SK-N-MC (cell line): ENCODE measurements at regions not wholly inside any gene's neighbourhood (a gene's known extent, or its start where the extent isn't known, plus 50 kb on each side); places are given as distances from the start of the nearest gene placed in this dataset.

Experiments
- EZH2 ChIP-seq: fragments of 200-600 bp; sonication (generic); IDR thresholded peaks from one replicate; pipeline ENCODE4 v1.6.1; 2017; ENCODE audit warnings: antibody characterized with exemption
- POLR2AphosphoS5 ChIP-seq: IDR thresholded peaks from 2 replicates; pipeline ENCODE4 v1.6.1; 2012; ENCODE audit warnings: mild to moderate bottlenecking, low read depth, low read length, borderline replicate concordance

DNA sequence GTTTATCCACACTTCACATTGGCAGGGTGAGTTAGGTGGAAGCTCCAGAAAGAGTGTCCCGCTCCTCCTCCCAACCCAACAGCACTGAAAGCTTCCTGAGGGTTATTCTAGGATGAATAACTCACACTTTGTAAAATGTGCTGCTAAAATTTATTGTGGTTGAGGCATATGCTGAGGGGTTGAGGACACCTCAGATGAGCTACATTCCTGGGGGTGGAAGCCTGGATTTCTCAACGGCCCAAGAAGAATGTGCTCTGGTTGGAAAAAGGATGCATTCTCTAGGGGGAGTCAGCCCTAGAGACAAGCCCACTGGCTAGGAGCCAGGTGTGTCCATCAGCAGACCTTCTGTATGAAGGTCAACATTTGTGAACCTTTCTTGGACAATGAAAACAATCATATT, 91.5 kb upstream of the PDE1C start:
- TF ChIP-seq POLR2AphosphoS5: no peak
- TF ChIP-seq EZH2: no peak
